Liver (tissue), 3 donors: ENCODE measurements at regions not wholly inside any gene's neighbourhood (a gene's known extent, or its start where the extent isn't known, plus 50 kb on each side); places are given as distances from the start of the nearest gene placed in this dataset.

ENCODE experiments used
- CTCF ChIP-seq: fragments of 150-350 bp; IDR thresholded peaks from 2 replicates; pipeline ENCODE4 v1.5.1; 2017; ENCODE audit warnings: improper control_type of control experiment, low read depth, low read length; ENCODE audit not compliant: missing input control
- RAD21 ChIP-seq, 2 donors: IDR thresholded peaks; 2 replicates each; pipeline ENCODE4 v1.6.1; 2016; ENCODE audit warnings: antibody characterized with exemption in 2 of 2, mild to moderate bottlenecking in 2 of 2
- SP1 ChIP-seq: IDR thresholded peaks from 2 replicates; pipeline ENCODE4 v1.6.1; 2018; ENCODE audit warnings: antibody characterized with exemption, mild to moderate bottlenecking
- TF ChIP-seq, protein P1 (sequence below): IDR thresholded peaks from 2 replicates; pipeline ENCODE4 v1.6.1; 2016; ENCODE audit warnings: antibody characterized with exemption
- TF ChIP-seq, protein P2 (sequence below): IDR thresholded peaks from 2 replicates; pipeline ENCODE4 v1.6.1; 2016; ENCODE audit warnings: antibody characterized with exemption
- donor health status: healthy.
- donor health status: healthy.

GRCh38 chr2:220849433-220849832 is 722.7 kb downstream of the EPHA4 start:
- TF ChIP-seq CTCF, result no peak
- no peak for TF ChIP-seq SP1
- TF ChIP-seq, protein P1, sequence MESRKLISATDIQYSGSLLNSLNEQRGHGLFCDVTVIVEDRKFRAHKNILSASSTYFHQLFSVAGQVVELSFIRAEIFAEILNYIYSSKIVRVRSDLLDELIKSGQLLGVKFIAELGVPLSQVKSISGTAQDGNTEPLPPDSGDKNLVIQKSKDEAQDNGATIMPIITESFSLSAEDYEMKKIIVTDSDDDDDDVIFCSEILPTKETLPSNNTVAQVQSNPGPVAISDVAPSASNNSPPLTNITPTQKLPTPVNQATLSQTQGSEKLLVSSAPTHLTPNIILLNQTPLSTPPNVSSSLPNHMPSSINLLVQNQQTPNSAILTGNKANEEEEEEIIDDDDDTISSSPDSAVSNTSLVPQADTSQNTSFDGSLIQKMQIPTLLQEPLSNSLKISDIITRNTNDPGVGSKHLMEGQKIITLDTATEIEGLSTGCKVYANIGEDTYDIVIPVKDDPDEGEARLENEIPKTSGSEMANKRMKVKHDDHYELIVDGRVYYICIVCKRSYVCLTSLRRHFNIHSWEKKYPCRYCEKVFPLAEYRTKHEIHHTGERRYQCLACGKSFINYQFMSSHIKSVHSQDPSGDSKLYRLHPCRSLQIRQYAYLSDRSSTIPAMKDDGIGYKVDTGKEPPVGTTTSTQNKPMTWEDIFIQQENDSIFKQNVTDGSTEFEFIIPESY, result no peak
- no peak for TF ChIP-seq RAD21 (IDR thresholded peaks at IDR 0.05)
- TF ChIP-seq, protein P2, sequence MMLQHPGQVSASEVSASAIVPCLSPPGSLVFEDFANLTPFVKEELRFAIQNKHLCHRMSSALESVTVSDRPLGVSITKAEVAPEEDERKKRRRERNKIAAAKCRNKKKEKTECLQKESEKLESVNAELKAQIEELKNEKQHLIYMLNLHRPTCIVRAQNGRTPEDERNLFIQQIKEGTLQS, result no peak
